ENCODE measurements at regions not wholly inside any gene's neighbourhood (a gene's known extent, or its start where the extent isn't known, plus 50 kb on each side); places are given as distances from the start of the nearest gene placed in this dataset.

GRCh38 chr18:25962919-25963318 is 127.5 kb downstream of the SS18 start:
- H3K27me3 ChIP-seq (ENCODE audit: control insufficient read depth, insufficient read depth, low read length), result no peaks in the 10 kb centered on the region
- no peak overlapping the region for H3K27ac ChIP-seq (ENCODE audit: low read length)
- no peak overlapping the region for H3K4me3 ChIP-seq (ENCODE audit: low read length)
- no CpG with 5 or more reads among the region's 2 CpGs for WGBS (ENCODE audit: insufficient coverage)
- DNase-seq, result no peak
- no peaks in the 10 kb centered on the region for H3K4me1 ChIP-seq (ENCODE audit: control insufficient read depth, insufficient read depth, low read length)
- H3K36me3 ChIP-seq (ENCODE audit: control insufficient read depth, insufficient read depth, low read length), result no peaks in the 10 kb centered on the region
- H3K9me3 ChIP-seq (replicated peaks; ENCODE audit: control insufficient read depth, low read depth, low read length), result no peaks in the 10 kb centered on the region

- WGBS (ENCODE audit: insufficient coverage), result 73% methylated on average over 4 of the region's 4 CpGs
- DNase-seq, result no peak
- H3K27ac ChIP-seq (ENCODE audit: low read length), result no peak overlapping the region
Observed at GRCh38 chr18:25962176-25962575, 128.2 kb downstream of the SS18 start.

GRCh38 chr18:25957017-25957416 is 133.4 kb downstream of the SS18 start:
- 58% methylated on average over 2 of the region's 4 CpGs for WGBS (ENCODE audit: insufficient coverage)
- H3K4me1 ChIP-seq (ENCODE audit: control insufficient read depth, insufficient read depth, low read length), result no peaks in the 10 kb centered on the region
- H3K36me3 ChIP-seq (ENCODE audit: control insufficient read depth, insufficient read depth, low read length), result no peaks in the 10 kb centered on the region
- no peaks in the 10 kb centered on the region for H3K9me3 ChIP-seq (replicated peaks; ENCODE audit: control insufficient read depth, low read depth, low read length)
- H3K27me3 ChIP-seq (ENCODE audit: control insufficient read depth, insufficient read depth, low read length), result no peaks in the 10 kb centered on the region
- DNase-seq, result no peak
- no peak overlapping the region for H3K27ac ChIP-seq (ENCODE audit: low read length)
- H3K4me3 ChIP-seq (ENCODE audit: low read length), result no peak overlapping the region

More at GRCh38 chr18:25962176-25962575, 128.2 kb downstream of the SS18 start:
- Histone ChIP-seq H3K4me3 (ENCODE audit: low read length) (no peak overlapping the region), H3K9me3 (replicated peaks; ENCODE audit: control insufficient read depth, low read depth, low read length) (no peaks in the 10 kb centered on the region), H3K36me3 (ENCODE audit: control insufficient read depth, insufficient read depth, low read length) (no peaks in the 10 kb centered on the region), H3K4me1 (ENCODE audit: control insufficient read depth, insufficient read depth, low read length) (no peaks in the 10 kb centered on the region), H3K27me3 (ENCODE audit: control insufficient read depth, insufficient read depth, low read length) (no peaks in the 10 kb centered on the region)

- no peak for DNase-seq
- Histone ChIP-seq H3K27me3 (ENCODE audit: control insufficient read depth, insufficient read depth, low read length) (no peaks in the 10 kb centered on the region), H3K27ac (ENCODE audit: low read length) (no peak overlapping the region), H3K9me3 (replicated peaks; ENCODE audit: control insufficient read depth, low read depth, low read length) (no peaks in the 10 kb centered on the region), H3K36me3 (ENCODE audit: control insufficient read depth, insufficient read depth, low read length) (no peaks in the 10 kb centered on the region), H3K4me3 (ENCODE audit: low read length) (no peak overlapping the region), H3K4me1 (ENCODE audit: control insufficient read depth, insufficient read depth, low read length) (no peaks in the 10 kb centered on the region)
- 95% methylated on average over 2 of the region's 4 CpGs for WGBS (ENCODE audit: insufficient coverage)
Observed at GRCh38 chr18:25953111-25953510, 137.3 kb downstream of the SS18 start.

GRCh38 chr18:25950321-25950720 is 140.1 kb downstream of the SS18 start:
- Histone ChIP-seq H3K27ac (ENCODE audit: low read length) (no peak overlapping the region), H3K4me3 (ENCODE audit: low read length) (no peak overlapping the region), H3K9me3 (replicated peaks; ENCODE audit: control insufficient read depth, low read depth, low read length) (no peaks in the 10 kb centered on the region), H3K27me3 (ENCODE audit: control insufficient read depth, insufficient read depth, low read length) (no peaks in the 10 kb centered on the region), H3K36me3 (ENCODE audit: control insufficient read depth, insufficient read depth, low read length) (no peaks in the 10 kb centered on the region), H3K4me1 (ENCODE audit: control insufficient read depth, insufficient read depth, low read length) (no peaks in the 10 kb centered on the region)
- no CpG with 5 or more reads among the region's 2 CpGs for WGBS (ENCODE audit: insufficient coverage)
- DNase-seq, result no peak

- WGBS (ENCODE audit: insufficient coverage), result 100% methylated on average over 1 of the region's 1 CpG
- no peak overlapping the region for H3K27ac ChIP-seq (ENCODE audit: low read length)
- H3K27me3 ChIP-seq (ENCODE audit: control insufficient read depth, insufficient read depth, low read length), result no peaks in the 10 kb centered on the region
- no peaks in the 10 kb centered on the region for H3K4me1 ChIP-seq (ENCODE audit: control insufficient read depth, insufficient read depth, low read length)
- H3K36me3 ChIP-seq (ENCODE audit: control insufficient read depth, insufficient read depth, low read length), result no peaks in the 10 kb centered on the region
- no peak overlapping the region for H3K4me3 ChIP-seq (ENCODE audit: low read length)
- DNase-seq, result no peak
- no peaks in the 10 kb centered on the region for H3K9me3 ChIP-seq (replicated peaks; ENCODE audit: control insufficient read depth, low read depth, low read length)
Observed at GRCh38 chr18:25946540-25946939, 143.9 kb downstream of the SS18 start.

- no peaks in the 10 kb centered on the region for H3K27me3 ChIP-seq (ENCODE audit: control insufficient read depth, insufficient read depth, low read length)
- H3K36me3 ChIP-seq (ENCODE audit: control insufficient read depth, insufficient read depth, low read length), result no peaks in the 10 kb centered on the region
- no peak overlapping the region for H3K27ac ChIP-seq (ENCODE audit: low read length)
- DNase-seq, result no peak
- no peak overlapping the region for H3K4me3 ChIP-seq (ENCODE audit: low read length)
- 100% methylated on average over 1 of the region's 1 CpG for WGBS (ENCODE audit: insufficient coverage)
- H3K4me1 ChIP-seq (ENCODE audit: control insufficient read depth, insufficient read depth, low read length), result no peaks in the 10 kb centered on the region
- no peaks in the 10 kb centered on the region for H3K9me3 ChIP-seq (replicated peaks; ENCODE audit: control insufficient read depth, low read depth, low read length)
Observed at GRCh38 chr18:25935356-25935755, 155.1 kb downstream of the SS18 start.

- no CpG with 5 or more reads among the region's 1 CpG for WGBS (ENCODE audit: insufficient coverage)
- no peaks in the 10 kb centered on the region for H3K36me3 ChIP-seq (ENCODE audit: control insufficient read depth, insufficient read depth, low read length)
- no peaks in the 10 kb centered on the region for H3K9me3 ChIP-seq (replicated peaks; ENCODE audit: control insufficient read depth, low read depth, low read length)
- no peaks in the 10 kb centered on the region for H3K4me1 ChIP-seq (ENCODE audit: control insufficient read depth, insufficient read depth, low read length)
- H3K4me3 ChIP-seq (ENCODE audit: low read length), result no peak overlapping the region
- H3K27me3 ChIP-seq (ENCODE audit: control insufficient read depth, insufficient read depth, low read length), result no peaks in the 10 kb centered on the region
- DNase-seq, result no peak
- no peak overlapping the region for H3K27ac ChIP-seq (ENCODE audit: low read length)
Observed at GRCh38 chr18:25931126-25931525, 159.3 kb downstream of the SS18 start.

- Histone ChIP-seq H3K27me3 (ENCODE audit: control insufficient read depth, insufficient read depth, low read length) (no peaks in the 10 kb centered on the region), H3K36me3 (ENCODE audit: control insufficient read depth, insufficient read depth, low read length) (no peaks in the 10 kb centered on the region), H3K4me1 (ENCODE audit: control insufficient read depth, insufficient read depth, low read length) (no peaks in the 10 kb centered on the region), H3K27ac (ENCODE audit: low read length) (no peak overlapping the region), H3K9me3 (replicated peaks; ENCODE audit: control insufficient read depth, low read depth, low read length) (no peaks in the 10 kb centered on the region), H3K4me3 (ENCODE audit: low read length) (no peak overlapping the region)
- DNase-seq, result no peak
- no CpG with 5 or more reads among the region's 2 CpGs for WGBS (ENCODE audit: insufficient coverage)
Observed at GRCh38 chr18:25929787-25930186, 160.6 kb downstream of the SS18 start.

- Histone ChIP-seq H3K27ac (ENCODE audit: low read length) (no peak overlapping the region), H3K36me3 (ENCODE audit: control insufficient read depth, insufficient read depth, low read length) (no peaks in the 10 kb centered on the region), H3K27me3 (ENCODE audit: control insufficient read depth, insufficient read depth, low read length) (no peaks in the 10 kb centered on the region), H3K9me3 (replicated peaks; ENCODE audit: control insufficient read depth, low read depth, low read length) (no peaks in the 10 kb centered on the region), H3K4me3 (ENCODE audit: low read length) (no peak overlapping the region), H3K4me1 (ENCODE audit: control insufficient read depth, insufficient read depth, low read length) (no peaks in the 10 kb centered on the region)
- 55% methylated on average over 2 of the region's 2 CpGs for WGBS (ENCODE audit: insufficient coverage)
- no peak for DNase-seq
Observed at GRCh38 chr18:25927830-25928229, 162.6 kb downstream of the SS18 start.

GRCh38 chr18:25923193-25923592 is 167.2 kb downstream of the SS18 start:
- H3K27ac ChIP-seq (ENCODE audit: low read length), result no peak overlapping the region
- no peak for DNase-seq
- 100% methylated on average over 1 of the region's 4 CpGs for WGBS (ENCODE audit: insufficient coverage)
- H3K4me3 ChIP-seq (ENCODE audit: low read length), result no peak overlapping the region
- no peaks in the 10 kb centered on the region for H3K27me3 ChIP-seq (ENCODE audit: control insufficient read depth, insufficient read depth, low read length)
- H3K9me3 ChIP-seq (replicated peaks; ENCODE audit: control insufficient read depth, low read depth, low read length), result no peaks in the 10 kb centered on the region
- H3K4me1 ChIP-seq (ENCODE audit: control insufficient read depth, insufficient read depth, low read length), result no peaks in the 10 kb centered on the region
- H3K36me3 ChIP-seq (ENCODE audit: control insufficient read depth, insufficient read depth, low read length), result no peaks in the 10 kb centered on the region
